ENCODE measurements at regions not wholly inside any gene's neighbourhood (a gene's known extent, or its start where the extent isn't known, plus 50 kb on each side); places are given as distances from the start of the nearest gene placed in this dataset.

DNA sequence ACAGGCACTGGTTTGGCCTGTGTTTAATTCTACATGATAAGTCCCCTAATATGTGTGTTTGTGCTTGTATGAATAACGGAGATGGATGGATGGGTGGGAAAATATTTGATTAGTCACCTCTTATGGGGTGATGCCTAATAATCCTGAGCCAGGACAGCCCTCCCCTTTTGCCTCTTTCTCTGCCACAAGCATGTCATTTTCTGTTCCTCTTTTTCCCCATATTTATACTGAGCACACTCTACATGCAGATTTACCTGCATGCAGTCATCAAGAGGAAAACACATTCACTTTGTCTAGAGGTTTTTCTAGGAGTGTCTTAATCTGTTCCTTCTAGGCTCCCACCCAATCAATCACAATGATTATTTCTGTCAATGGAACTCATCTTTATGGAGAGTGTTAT is 111.6 kb upstream of the TBX20 start:
- Histone ChIP-seq H3K4me3 (no peak overlapping the region), H3K27ac (no peak overlapping the region), H3K9me3 (replicated peaks in 1 of 3) (no peaks in the 10 kb centered on the region), H3K36me3 (replicated peaks in 1 of 2) (no peaks in the 10 kb centered on the region), H3K4me1 (replicated peaks in 1 of 2) (no peaks in the 10 kb centered on the region), H3K27me3 (no peaks in the 10 kb centered on the region)
- intact Hi-C loops (cut with DNase I) = no loop called here
- 62 to 86% (median 75%) methylated on average over 1 of the region's 1 CpG for WGBS, 4 donors
- TF ChIP-seq CTCF (IDR thresholded peaks at IDR 0.05) = no peak
- no peak for TF ChIP-seq POLR2A (IDR thresholded peaks at IDR 0.05)
- no peak for DNase-seq

- Histone ChIP-seq H3K27ac (no peak overlapping the region), H3K27me3 (no peaks in the 10 kb centered on the region), H3K4me3 (no peak overlapping the region), H3K36me3 (replicated peaks in 1 of 2) (no peaks in the 10 kb centered on the region), H3K4me1 (replicated peaks in 1 of 2) (no peaks in the 10 kb centered on the region), H3K9me3 (replicated peaks in 1 of 3) (no peaks in the 10 kb centered on the region)
- TF ChIP-seq CTCF (IDR thresholded peaks at IDR 0.05) (no peak), POLR2A (IDR thresholded peaks at IDR 0.05) (no peak)
- intact Hi-C loops (cut with DNase I) = no loop called here
- WGBS, 4 donors = 50 to 70% (median 59%) methylated on average over 5 to 6 of the region's 6 CpGs
- DNase-seq = peak in 1 of 7 donors; percentile 43
Observed at GRCh38 chr7:35362341-35362740, 108.4 kb upstream of the TBX20 start.

GRCh38 chr7:35359423-35359822 is 105.5 kb upstream of the TBX20 start:
- Histone ChIP-seq H3K4me3 (no peak overlapping the region), H3K36me3 (replicated peaks in 1 of 2) (no peaks in the 10 kb centered on the region), H3K27me3 (no peaks in the 10 kb centered on the region), H3K4me1 (replicated peaks in 1 of 2) (no peaks in the 10 kb centered on the region), H3K27ac (no peak overlapping the region), H3K9me3 (replicated peaks in 1 of 3) (no peaks in the 10 kb centered on the region)
- TF ChIP-seq POLR2A (IDR thresholded peaks at IDR 0.05) (no peak), CTCF (IDR thresholded peaks at IDR 0.05) (no peak)
- no peak for DNase-seq
- intact Hi-C loops (cut with DNase I) = no loop called here
- 50 to 65% (median 59%) methylated on average over 1 of the region's 1 CpG for WGBS, 4 donors

DNA sequence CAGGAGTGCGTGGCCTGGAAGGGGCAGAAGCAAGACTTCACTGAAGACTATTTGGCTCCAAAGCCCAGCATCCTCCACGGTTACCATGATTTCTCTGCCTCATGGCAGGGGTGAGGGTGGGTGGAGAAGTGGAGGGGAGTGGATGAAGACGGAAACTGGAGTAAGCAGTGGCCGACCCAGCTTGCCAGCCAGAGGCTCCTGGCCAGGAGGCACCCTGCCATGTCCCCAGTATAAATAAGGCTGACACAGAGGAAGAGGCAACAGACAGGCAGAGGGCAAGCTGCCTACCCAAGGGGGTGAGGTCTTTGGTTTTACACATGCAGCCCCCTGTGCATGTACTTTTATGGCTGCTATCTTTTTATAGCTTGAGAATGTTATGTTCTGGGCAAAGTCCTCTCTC is 102.6 kb upstream of the TBX20 start:
- WGBS, 4 donors = 73 to 82% (median 78%) methylated on average over 4 of the region's 4 CpGs
- Histone ChIP-seq H3K9me3 (replicated peaks in 1 of 3) (no peaks in the 10 kb centered on the region), H3K27me3 (no peaks in the 10 kb centered on the region), H3K27ac (no peak overlapping the region), H3K4me3 (no peak overlapping the region), H3K4me1 (replicated peaks in 1 of 2) (no peaks in the 10 kb centered on the region), H3K36me3 (replicated peaks in 1 of 2) (no peaks in the 10 kb centered on the region)
- TF ChIP-seq POLR2A (IDR thresholded peaks at IDR 0.05) (no peak), CTCF (IDR thresholded peaks at IDR 0.05) (no peak)
- intact Hi-C loops (cut with DNase I) = no loop called here
- peak in 1 of 7 donors; percentile 21 for DNase-seq
